ENCODE measurements at regions not wholly inside any gene's neighbourhood (a gene's known extent, or its start where the extent isn't known, plus 50 kb on each side); places are given as distances from the start of the nearest gene placed in this dataset.

- H3K9me3 Mint-ChIP-seq (ENCODE audit: low read depth) = peaks cover 7% of the 10 kb centered on the region
- no peak overlapping the region for H3K27ac Mint-ChIP-seq
- H3K4me3 Mint-ChIP-seq (ENCODE audit: low read depth) = no peak overlapping the region
- no peak for TF ChIP-seq CTCF (IDR thresholded peaks at IDR 0.05; ENCODE audit: unreplicated experiment)
- no peaks in the 10 kb centered on the region for H3K27me3 Mint-ChIP-seq
- no peak for DNase-seq (ENCODE audit: low spot score, unreplicated experiment)
- H3K4me1 Mint-ChIP-seq (ENCODE audit: low read depth) = no peaks in the 10 kb centered on the region
- no peaks in the 10 kb centered on the region for H3K36me3 Mint-ChIP-seq (ENCODE audit: insufficient read depth)
Observed at GRCh38 chrX:23246001-23246400, 88.6 kb upstream of the PTCHD1 start.

GRCh38 chrX:23248187-23248586, 86.5 kb upstream of the PTCHD1 start:
- Mint-ChIP-seq H3K27me3 (no peaks in the 10 kb centered on the region), H3K27ac (no peak overlapping the region), H3K36me3 (ENCODE audit: insufficient read depth) (no peaks in the 10 kb centered on the region), H3K4me3 (ENCODE audit: low read depth) (no peak overlapping the region), H3K9me3 (ENCODE audit: low read depth) (peaks cover 15% of the 10 kb centered on the region), H3K4me1 (ENCODE audit: low read depth) (no peaks in the 10 kb centered on the region)
- TF ChIP-seq CTCF (IDR thresholded peaks at IDR 0.05; ENCODE audit: unreplicated experiment) = no peak
- DNase-seq (ENCODE audit: low spot score, unreplicated experiment) = no peak

GRCh38 chrX:23251043-23251442, 83.6 kb upstream of the PTCHD1 start:
- TF ChIP-seq CTCF (IDR thresholded peaks at IDR 0.05; ENCODE audit: unreplicated experiment) = no peak
- Mint-ChIP-seq H3K4me3 (ENCODE audit: low read depth) (no peak overlapping the region), H3K36me3 (ENCODE audit: insufficient read depth) (no peaks in the 10 kb centered on the region), H3K27me3 (no peaks in the 10 kb centered on the region), H3K27ac (no peak overlapping the region), H3K4me1 (ENCODE audit: low read depth) (no peaks in the 10 kb centered on the region), H3K9me3 (ENCODE audit: low read depth) (peaks cover 18% of the 10 kb centered on the region)
- no peak for DNase-seq (ENCODE audit: low spot score, unreplicated experiment)

- Mint-ChIP-seq H3K27me3 (no peaks in the 10 kb centered on the region), H3K4me3 (ENCODE audit: low read depth) (no peak overlapping the region), H3K4me1 (ENCODE audit: low read depth) (peaks cover 1% of the 10 kb centered on the region), H3K9me3 (ENCODE audit: low read depth) (peaks cover 12% of the 10 kb centered on the region), H3K36me3 (ENCODE audit: insufficient read depth) (no peaks in the 10 kb centered on the region), H3K27ac (no peak overlapping the region)
- no peak for TF ChIP-seq CTCF (IDR thresholded peaks at IDR 0.05; ENCODE audit: unreplicated experiment)
- DNase-seq (ENCODE audit: low spot score, unreplicated experiment) = no peak
Observed at GRCh38 chrX:23263892-23264291, 70.8 kb upstream of the PTCHD1 start.

GRCh38 chrX:23269923-23270322, 64.7 kb upstream of the PTCHD1 start:
- DNase-seq (ENCODE audit: low spot score, unreplicated experiment) = no peak
- no peaks in the 10 kb centered on the region for H3K9me3 Mint-ChIP-seq (ENCODE audit: low read depth)
- no peak for TF ChIP-seq CTCF (IDR thresholded peaks at IDR 0.05; ENCODE audit: unreplicated experiment)
- no peaks in the 10 kb centered on the region for H3K36me3 Mint-ChIP-seq (ENCODE audit: insufficient read depth)
- H3K27me3 Mint-ChIP-seq = no peaks in the 10 kb centered on the region
- no peak overlapping the region for H3K27ac Mint-ChIP-seq
- no peaks in the 10 kb centered on the region for H3K4me1 Mint-ChIP-seq (ENCODE audit: low read depth)
- no peak overlapping the region for H3K4me3 Mint-ChIP-seq (ENCODE audit: low read depth)

Data from progenitor cell of endocrine pancreas (in vitro differentiated cells).